ENCODE measurements at regions not wholly inside any gene's neighbourhood (a gene's known extent, or its start where the extent isn't known, plus 50 kb on each side); places are given as distances from the start of the nearest gene placed in this dataset.

GRCh38 chr13:73681015-73681414, 453.2 kb downstream of the KLF12 start:
- Mint-ChIP-seq H3K4me3 (no peak overlapping the region), H3K27me3 (ENCODE audit: low read depth) (no peaks in the 10 kb centered on the region), H3K9me3 (peaks cover 6% of the 10 kb centered on the region), H3K27ac (no peak overlapping the region), H3K36me3 (peaks cover 8% of the 10 kb centered on the region), H3K4me1 (peaks cover 31% of the 10 kb centered on the region)
- no peak for TF ChIP-seq CTCF (IDR thresholded peaks at IDR 0.05; ENCODE audit: unreplicated experiment)
- DNase-seq (ENCODE audit: low spot score in 2 of 2, unreplicated experiment in 2 of 2) = no peak

- Mint-ChIP-seq H3K36me3 (peaks cover 5% of the 10 kb centered on the region), H3K4me1 (peaks cover 28% of the 10 kb centered on the region), H3K4me3 (no peak overlapping the region), H3K27ac (peak overlapping the region; percentile 82), H3K9me3 (peaks cover 9% of the 10 kb centered on the region), H3K27me3 (ENCODE audit: low read depth) (no peaks in the 10 kb centered on the region)
- no peak for TF ChIP-seq CTCF (IDR thresholded peaks at IDR 0.05; ENCODE audit: unreplicated experiment)
- no peak for DNase-seq (ENCODE audit: low spot score in 2 of 2, unreplicated experiment in 2 of 2)
Measured at GRCh38 chr13:73677048-73677601, 457.1 kb downstream of the KLF12 start.

- peaks cover 8% of the 10 kb centered on the region for H3K9me3 Mint-ChIP-seq
- H3K4me3 Mint-ChIP-seq = no peak overlapping the region
- DNase-seq (ENCODE audit: low spot score in 2 of 2, unreplicated experiment in 2 of 2) = no peak
- no peaks in the 10 kb centered on the region for H3K27me3 Mint-ChIP-seq (ENCODE audit: low read depth)
- TF ChIP-seq CTCF (IDR thresholded peaks at IDR 0.05; ENCODE audit: unreplicated experiment) = no peak
- peaks cover 3% of the 10 kb centered on the region for H3K36me3 Mint-ChIP-seq
- peak overlapping the region; percentile 82 for H3K27ac Mint-ChIP-seq
- peaks cover 29% of the 10 kb centered on the region for H3K4me1 Mint-ChIP-seq
Measured at GRCh38 chr13:73676550-73677047, 457.6 kb downstream of the KLF12 start.

- no peaks in the 10 kb centered on the region for H3K36me3 Mint-ChIP-seq
- no peak overlapping the region for H3K4me3 Mint-ChIP-seq
- no peak for DNase-seq (ENCODE audit: low spot score in 2 of 2, unreplicated experiment in 2 of 2)
- H3K4me1 Mint-ChIP-seq = peaks cover 29% of the 10 kb centered on the region
- no peak for TF ChIP-seq CTCF (IDR thresholded peaks at IDR 0.05; ENCODE audit: unreplicated experiment)
- no peaks in the 10 kb centered on the region for H3K27me3 Mint-ChIP-seq (ENCODE audit: low read depth)
- no peak overlapping the region for H3K27ac Mint-ChIP-seq
- H3K9me3 Mint-ChIP-seq = peaks cover 5% of the 10 kb centered on the region
Measured at GRCh38 chr13:73675821-73676220, 458.4 kb downstream of the KLF12 start.

- no peaks in the 10 kb centered on the region for H3K27me3 Mint-ChIP-seq (ENCODE audit: low read depth)
- H3K36me3 Mint-ChIP-seq = no peaks in the 10 kb centered on the region
- peaks cover 29% of the 10 kb centered on the region for H3K4me1 Mint-ChIP-seq
- no peak overlapping the region for H3K4me3 Mint-ChIP-seq
- no peak for DNase-seq (ENCODE audit: low spot score in 2 of 2, unreplicated experiment in 2 of 2)
- peaks cover 5% of the 10 kb centered on the region for H3K9me3 Mint-ChIP-seq
- no peak overlapping the region for H3K27ac Mint-ChIP-seq
- TF ChIP-seq CTCF (IDR thresholded peaks at IDR 0.05; ENCODE audit: unreplicated experiment) = no peak
Measured at GRCh38 chr13:73674570-73674969, 459.6 kb downstream of the KLF12 start.

- H3K4me1 Mint-ChIP-seq = peaks cover 29% of the 10 kb centered on the region
- H3K36me3 Mint-ChIP-seq = no peaks in the 10 kb centered on the region
- H3K27me3 Mint-ChIP-seq (ENCODE audit: low read depth) = no peaks in the 10 kb centered on the region
- no peak for DNase-seq (ENCODE audit: low spot score in 2 of 2, unreplicated experiment in 2 of 2)
- no peak overlapping the region for H3K27ac Mint-ChIP-seq
- no peak overlapping the region for H3K4me3 Mint-ChIP-seq
- peaks cover 8% of the 10 kb centered on the region for H3K9me3 Mint-ChIP-seq
- TF ChIP-seq CTCF (IDR thresholded peaks at IDR 0.05; ENCODE audit: unreplicated experiment) = no peak
Measured at GRCh38 chr13:73673931-73674330, 460.3 kb downstream of the KLF12 start.

All from mesothelial cell of epicardium (in vitro differentiated cells).